HCEC 1CT (cell line): ENCODE measurements at regions not wholly inside any gene's neighbourhood (a gene's known extent, or its start where the extent isn't known, plus 50 kb on each side); places are given as distances from the start of the nearest gene placed in this dataset.
"Not testable (repeated sequence)": the region's sequence is repeated elsewhere in the genome, so short reads cannot be mapped to it uniquely, and the experiment has no call there.

Experiments
- DNase-seq: peaks from one replicate; pipeline ENCODE4 v3.0.0-alpha.2; 2017

- DNase-seq = no peak
Observed at GRCh38 chr10:89952751-89953150, 251.4 kb downstream of the KIF20B start.

- DNase-seq = no peak
Observed at GRCh38 chr10:89954061-89954460, 252.7 kb downstream of the KIF20B start.

- peak; percentile 32 for DNase-seq
Observed at GRCh38 chr10:89954787-89955566, 253.6 kb downstream of the KIF20B start.

GRCh38 chr10:89959433-89960110 is 258.2 kb downstream of the KIF20B start:
- DNase-seq = peak; percentile 9

- DNase-seq = peak; percentile 15
Observed at GRCh38 chr10:89963451-89964102, 262.2 kb downstream of the KIF20B start.

GRCh38 chr10:89966211-89966610 is 264.8 kb downstream of the KIF20B start:
- DNase-seq = no peak

GRCh38 chr10:89973326-89973725 is 271.9 kb downstream of the KIF20B start:
- no peak for DNase-seq

GRCh38 chr10:89975071-89975470 is 273.7 kb downstream of the KIF20B start:
- DNase-seq = no peak

- no peak for DNase-seq
Observed at GRCh38 chr10:89975771-89976170, 274.4 kb downstream of the KIF20B start.

GRCh38 chr10:89978081-89978480 is 276.7 kb downstream of the KIF20B start:
- DNase-seq = no peak

GRCh38 chr10:89979726-89980125 is 278.3 kb downstream of the KIF20B start:
- DNase-seq = no peak

- DNase-seq = no peak
Observed at GRCh38 chr10:89980166-89980565, 278.8 kb downstream of the KIF20B start.

- DNase-seq = peak; percentile 38
Observed at GRCh38 chr10:89981891-89982290, 280.5 kb downstream of the KIF20B start.

- DNase-seq = no peak
Observed at GRCh38 chr10:89985446-89985845, 284.1 kb downstream of the KIF20B start.

- DNase-seq = not testable (repeated sequence)
Observed at GRCh38 chr10:89988361-89988760, 287.0 kb downstream of the KIF20B start.

GRCh38 chr10:89992575-89992974 is 291.2 kb downstream of the KIF20B start:
- DNase-seq = no peak

- peak; percentile 37 for DNase-seq
Observed at GRCh38 chr10:90007226-90007625, 305.8 kb downstream of the KIF20B start.

GRCh38 chr10:90011281-90011680 is 309.9 kb downstream of the KIF20B start:
- DNase-seq = not testable (repeated sequence)

GRCh38 chr10:90018819-90019218 is 317.4 kb downstream of the KIF20B start:
- DNase-seq = no peak

- no peak for DNase-seq
Observed at GRCh38 chr10:90020506-90020905, 319.1 kb downstream of the KIF20B start.

- no peak for DNase-seq
Observed at GRCh38 chr10:90023950-90024349, 322.6 kb downstream of the KIF20B start.

- DNase-seq = no peak
Observed at GRCh38 chr10:90028312-90028711, 326.9 kb downstream of the KIF20B start.

- no peak for DNase-seq
Observed at GRCh38 chr10:90031776-90032175, 330.4 kb downstream of the KIF20B start.

- no peak for DNase-seq
Observed at GRCh38 chr10:90032519-90032918, 331.1 kb downstream of the KIF20B start.
